MM.1S (cell line): ENCODE measurements at regions not wholly inside any gene's neighbourhood (a gene's known extent, or its start where the extent isn't known, plus 50 kb on each side); places are given as distances from the start of the nearest gene placed in this dataset.
"Not testable (repeated sequence)": the region's sequence is repeated elsewhere in the genome, so short reads cannot be mapped to it uniquely, and the experiment has no call there.

Experiments used
- DNase-seq: peaks from one replicate; pipeline ENCODE4 v3.0.0-alpha.2; 2015
- H2AFZ ChIP-seq: fragments of 300-600 bp; sonication (generic); 2 replicates; pipeline ENCODE4 v1.6.0; 2016; ENCODE audit warnings: antibody characterized with exemption, low read length
- H3F3A ChIP-seq: fragments of 300-600 bp; sonication (generic); 2 replicates; pipeline ENCODE4 v1.6.1; 2016; ENCODE audit warnings: mild to moderate bottlenecking, antibody characterized with exemption, low read length, moderate library complexity, mixed read lengths; ENCODE audit not compliant: insufficient read depth
- H3K27ac ChIP-seq: fragments of 300-600 bp; sonication (generic); 2 replicates; pipeline ENCODE4 v1.5.1; 2016; ENCODE audit warnings: mild to moderate bottlenecking, low read length
- H3K27me3 ChIP-seq: fragments of 300-600 bp; sonication (generic); replicated peaks from 2 replicates; pipeline ENCODE4 v1.6.0; 2016; ENCODE audit warnings: low read length; ENCODE audit not compliant: insufficient read depth
- H3K36me3 ChIP-seq: fragments of 300-600 bp; sonication (generic); replicated peaks from 2 replicates; pipeline ENCODE4 v1.6.1; 2016; ENCODE audit warnings: mild to moderate bottlenecking, low read length, mixed read lengths; ENCODE audit not compliant: insufficient read depth
- H3K4me1 ChIP-seq: fragments of 300-600 bp; sonication (generic); 2 replicates; pipeline ENCODE4 v1.6.1; 2016; ENCODE audit warnings: low read length, mixed read lengths
- H3K4me2 ChIP-seq: fragments of 300-600 bp; sonication (generic); 2 replicates; pipeline ENCODE4 v1.6.0; 2016; ENCODE audit warnings: low read depth, low read length
- H3K4me3 ChIP-seq: fragments of 300-600 bp; sonication (generic); 2 replicates; pipeline ENCODE4 v1.5.1; 2016; ENCODE audit warnings: low read length, mixed read lengths
- H3K79me2 ChIP-seq: fragments of 300-600 bp; sonication (generic); 2 replicates; pipeline ENCODE4 v1.6.1; 2016; ENCODE audit warnings: mixed run types, low read length, mixed read lengths
- H3K9ac ChIP-seq: fragments of 300-600 bp; sonication (generic); 2 replicates; pipeline ENCODE4 v1.6.1; 2016; ENCODE audit warnings: low read length, mixed read lengths
- H3K9me2 ChIP-seq: fragments of 300-600 bp; sonication (generic); replicated peaks from 2 replicates; pipeline ENCODE4 v1.6.1; 2016; ENCODE audit warnings: mild to moderate bottlenecking, low read length, mixed read lengths; ENCODE audit not compliant: insufficient read depth
- H3K9me3 ChIP-seq: fragments of 300-600 bp; sonication (generic); replicated peaks from 2 replicates; pipeline ENCODE4 v1.6.1; 2016; ENCODE audit warnings: mild to moderate bottlenecking, low read length, mixed read lengths; ENCODE audit not compliant: insufficient read depth
- H4K20me1 ChIP-seq: fragments of 300-600 bp; sonication (generic); 2 replicates; pipeline ENCODE4 v1.6.1; 2016; ENCODE audit warnings: mild to moderate bottlenecking, low read length, moderate library complexity, mixed read lengths; ENCODE audit not compliant: insufficient read depth

GRCh38 chr2:111570300-111571114 is 313.5 kb downstream of the ANAPC1 start:
- H4K20me1 ChIP-seq, H3K36me3 ChIP-seq, H3K9me2 ChIP-seq, H2AFZ ChIP-seq, H3K4me1 ChIP-seq, H3K27ac ChIP-seq, H3K79me2 ChIP-seq, H3K27me3 ChIP-seq, H3K9me3 ChIP-seq, H3K4me3 ChIP-seq, H3K9ac ChIP-seq, DNase-seq, H3F3A ChIP-seq: not testable (repeated sequence)
- peak overlapping the region; percentile 43; the same call in 1 of the 2 replicates for H3K4me2 ChIP-seq

DNA sequence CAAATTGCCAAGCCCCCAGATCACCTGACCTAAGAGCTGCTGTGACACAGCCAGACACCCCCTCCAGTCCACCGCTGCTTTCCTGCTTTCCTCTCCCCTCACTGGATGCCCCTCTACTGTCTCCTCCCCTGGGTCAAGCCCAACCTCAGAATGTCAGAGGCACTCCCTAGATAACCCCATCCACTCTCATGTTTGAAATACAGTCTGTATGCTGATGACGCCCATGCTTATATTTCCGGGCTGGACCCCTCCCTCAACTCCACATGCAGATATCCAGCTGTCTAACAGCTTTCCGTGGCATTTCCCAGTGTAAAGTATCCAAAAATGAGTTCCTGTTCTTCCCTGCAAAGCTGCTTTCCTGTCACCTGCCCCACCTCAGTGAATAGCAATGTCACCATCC is 309.2 kb downstream of the ANAPC1 start:
- H3K36me3 ChIP-seq, H3K4me1 ChIP-seq, H3F3A ChIP-seq, H3K9me2 ChIP-seq, H3K9me3 ChIP-seq, H3K4me3 ChIP-seq, H4K20me1 ChIP-seq, H3K27me3 ChIP-seq, H3K27ac ChIP-seq, H3K79me2 ChIP-seq, DNase-seq, H2AFZ ChIP-seq, H3K4me2 ChIP-seq, H3K9ac ChIP-seq: not testable (repeated sequence)

GRCh38 chr2:111577154-111577885 is 306.7 kb downstream of the ANAPC1 start:
- H3F3A ChIP-seq, H3K79me2 ChIP-seq, DNase-seq, H3K9me3 ChIP-seq, H3K4me2 ChIP-seq, H3K4me1 ChIP-seq, H4K20me1 ChIP-seq, H3K4me3 ChIP-seq, H3K27ac ChIP-seq, H3K9me2 ChIP-seq, H2AFZ ChIP-seq, H3K9ac ChIP-seq, H3K36me3 ChIP-seq, H3K27me3 ChIP-seq: not testable (repeated sequence)

DNA sequence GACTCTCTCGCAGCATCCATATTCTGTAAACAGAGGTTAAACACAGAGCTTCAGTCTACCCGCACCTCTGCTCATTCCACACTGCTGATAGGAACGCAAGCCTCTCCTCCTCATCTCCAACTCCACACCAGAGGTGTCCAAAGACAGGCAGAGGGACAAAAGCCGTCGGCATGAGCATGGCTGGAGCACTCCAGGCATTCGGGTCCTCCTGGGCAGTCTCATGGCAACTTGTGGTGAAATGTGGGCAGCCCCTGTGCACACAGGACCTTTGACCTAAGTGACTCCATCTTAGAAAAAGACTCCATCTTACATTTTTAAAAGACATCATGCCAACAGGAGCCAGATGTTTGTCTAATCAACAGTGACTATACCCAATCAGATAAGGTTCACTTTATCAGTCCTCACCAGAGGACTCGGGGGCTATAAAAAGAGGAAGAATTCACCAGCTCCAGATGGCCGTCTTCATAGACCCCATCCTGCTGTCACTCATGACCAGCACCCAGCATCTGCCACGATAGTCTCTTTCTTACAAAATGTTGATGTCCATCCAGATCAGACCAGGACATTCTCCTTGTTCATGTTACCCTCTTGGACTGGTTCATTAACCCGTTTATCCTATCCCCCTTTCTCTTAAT is 304.4 kb downstream of the ANAPC1 start:
- H3K9ac ChIP-seq, H3K4me2 ChIP-seq, H3K9me3 ChIP-seq, H3F3A ChIP-seq, H3K9me2 ChIP-seq, DNase-seq, H3K36me3 ChIP-seq, H3K27ac ChIP-seq, H4K20me1 ChIP-seq, H3K4me3 ChIP-seq, H2AFZ ChIP-seq, H3K27me3 ChIP-seq, H3K79me2 ChIP-seq, H3K4me1 ChIP-seq: not testable (repeated sequence)

DNA sequence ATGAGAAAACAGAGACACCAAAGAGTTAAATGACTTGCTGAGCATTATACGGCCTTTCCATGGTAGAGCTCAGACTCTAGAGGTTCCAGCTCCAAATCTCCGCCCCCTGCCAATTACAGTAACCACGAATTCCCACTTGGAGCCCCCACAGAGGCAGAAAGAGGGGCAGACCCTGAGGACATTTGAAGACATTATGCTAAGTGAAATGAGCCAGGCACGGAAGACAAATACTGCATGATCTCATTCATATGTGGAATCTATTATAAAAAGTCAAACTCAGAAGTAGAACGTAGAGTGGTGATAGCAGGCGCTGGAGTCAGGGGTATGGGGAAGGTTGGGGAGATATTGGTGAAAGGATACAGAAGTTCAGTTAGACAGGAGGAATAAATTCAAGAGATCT is 303.4 kb downstream of the ANAPC1 start:
- not testable (repeated sequence) for H3K9me2 ChIP-seq, H3K4me3 ChIP-seq, H2AFZ ChIP-seq, H4K20me1 ChIP-seq, H3K9me3 ChIP-seq, H3F3A ChIP-seq, H3K4me2 ChIP-seq, H3K79me2 ChIP-seq, H3K4me1 ChIP-seq, DNase-seq, H3K9ac ChIP-seq, H3K27me3 ChIP-seq, H3K27ac ChIP-seq, H3K36me3 ChIP-seq

- H3K9me3 ChIP-seq, H3K4me2 ChIP-seq, H3K4me3 ChIP-seq, H3K79me2 ChIP-seq, H4K20me1 ChIP-seq, H3K9me2 ChIP-seq, H3K9ac ChIP-seq, H2AFZ ChIP-seq, H3K27ac ChIP-seq, H3K27me3 ChIP-seq, DNase-seq, H3K36me3 ChIP-seq, H3F3A ChIP-seq, H3K4me1 ChIP-seq: not testable (repeated sequence)
Observed at GRCh38 chr2:111582090-111582489, 301.9 kb downstream of the ANAPC1 start.

- not testable (repeated sequence) for H3F3A ChIP-seq, H2AFZ ChIP-seq, H3K9me3 ChIP-seq, H3K4me1 ChIP-seq, H3K36me3 ChIP-seq, H3K9ac ChIP-seq, H3K9me2 ChIP-seq, H3K79me2 ChIP-seq, DNase-seq, H3K4me2 ChIP-seq, H4K20me1 ChIP-seq, H3K27me3 ChIP-seq, H3K27ac ChIP-seq, H3K4me3 ChIP-seq
Observed at GRCh38 chr2:111583480-111583879, 300.5 kb downstream of the ANAPC1 start.
